Ovary (tissue), 7 donors: ENCODE measurements at regions not wholly inside any gene's neighbourhood (a gene's known extent, or its start where the extent isn't known, plus 50 kb on each side); places are given as distances from the start of the nearest gene placed in this dataset.

Experiments
- DNase-seq, 5 donors: peaks; one replicate each; pipeline ENCODE4 v3.0.0-alpha.2; 2019 to 2020
- H3K27ac ChIP-seq, 2 donors: fragments of 200-600 bp; one replicate each; pipeline versions ENCODE4 v1.5.1 to v1.8.0; 2019 to 2022
- H3K27me3 ChIP-seq: fragments of 200-600 bp; one replicate; pipeline ENCODE4 v1.8.0; 2022
- H3K36me3 ChIP-seq: fragments of 200-600 bp; sonication (generic); one replicate; pipeline ENCODE4 v1.5.1; 2019
- H3K4me1 ChIP-seq: one replicate; pipeline ENCODE4 v1.8.1; 2013; ENCODE audit warnings: mild to moderate bottlenecking, moderate library complexity; ENCODE audit not compliant: insufficient read depth
- H3K4me3 ChIP-seq: fragments of 200-600 bp; sonication (generic); one replicate; pipeline ENCODE4 v1.5.1; 2017
- H3K9me3 ChIP-seq, 2 donors: fragments of 200-600 bp in 1 of 2; sonication (generic) in 1 of 2; one replicate each; pipeline versions ENCODE4 v1.5.1 to v1.8.1; 2013 to 2019; ENCODE audit warnings: mild to moderate bottlenecking in 1 of 2, moderate library complexity in 1 of 2
- EP300 ChIP-seq: sonication (generic); formaldehyde crosslinking; IDR thresholded peaks from one replicate; pipeline ENCODE4 v1.6.1; 2017; ENCODE audit warnings: antibody characterized with exemption
- POLR2A ChIP-seq: fragments of 450-650 bp; IDR thresholded peaks from one replicate; pipeline ENCODE4 v1.6.1; 2017; ENCODE audit warnings: antibody characterized with exemption, mild to moderate bottlenecking, moderate library complexity
- WGBS, 3 donors: extraction: QIAGEN DNeasy Blood & Tissue Kit in 1 of 3; methylation state at CpG; one replicate each; pipeline versions ENCODE4 v1.1.5 to v1.1.7; 2013 to 2017; 5-methylcytosine and 5-hydroxymethylcytosine counted together
- intact Hi-C, 4 donors: fragments of 100-400 bp; cut with DNase I; formaldehyde crosslinking; loops; one replicate each; pipeline versions ENCODE4 v1.11.0 to v1.15.1; 2022 to 2023
- TF ChIP-seq, protein P1 (sequence below), 3 donors: fragments of 450-650 bp in 2 of 3; fragments of 200-600 bp in 1 of 3; IDR thresholded peaks; one replicate each; pipeline versions ENCODE4 v1.5.1 to v1.8.0; 2016 to 2022; ENCODE audit warnings: antibody characterized with exemption in 3 of 3, mild to moderate bottlenecking in 1 of 3
- donor health status: DM: no; HTN: no; CAD: no; lungs with moderate emphysema.
- donor health status: DM: no; HTN: no; CAD: no.
- donor health status: Bipolar disorder and iron deficiency.
- donor health status: DM: no; HTN: no; CAD: no.
- donor health status: DM: yes; HTN: yes; CAD: no.

DNA sequence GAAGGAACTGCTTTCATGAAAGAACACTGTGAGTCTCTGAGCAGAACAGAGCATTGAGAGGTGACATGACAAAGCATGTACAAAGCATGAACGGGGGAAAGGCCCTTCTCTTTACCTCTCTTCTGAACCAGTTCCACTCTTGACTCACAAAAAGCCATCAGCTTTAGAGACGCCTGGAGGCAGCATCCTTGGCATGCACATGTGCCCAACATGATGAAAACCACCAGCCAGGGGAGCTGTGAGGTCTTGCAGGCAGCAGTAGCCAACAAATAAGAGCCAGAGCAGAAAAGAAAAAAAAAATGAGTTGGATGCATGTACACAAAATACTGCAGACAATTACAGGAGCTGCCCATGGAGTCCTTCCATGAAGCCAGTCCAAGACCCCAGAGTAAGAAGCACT, 95.5 kb upstream of the AGAP1 start:
- WGBS, 3 donors: 70 to 84% (median 81%) methylated on average over 2 of the region's 2 CpGs
- H3K27ac ChIP-seq: no peak overlapping the region
- no peaks in the 10 kb centered on the region for H3K4me1 ChIP-seq
- DNase-seq: no peak
- no peak overlapping the region for H3K4me3 ChIP-seq
- H3K9me3 ChIP-seq: no peaks in the 10 kb centered on the region
- no peaks in the 10 kb centered on the region for H3K27me3 ChIP-seq
- no peaks in the 10 kb centered on the region for H3K36me3 ChIP-seq
- intact Hi-C loops: no loop called here
- TF ChIP-seq, protein P1, sequence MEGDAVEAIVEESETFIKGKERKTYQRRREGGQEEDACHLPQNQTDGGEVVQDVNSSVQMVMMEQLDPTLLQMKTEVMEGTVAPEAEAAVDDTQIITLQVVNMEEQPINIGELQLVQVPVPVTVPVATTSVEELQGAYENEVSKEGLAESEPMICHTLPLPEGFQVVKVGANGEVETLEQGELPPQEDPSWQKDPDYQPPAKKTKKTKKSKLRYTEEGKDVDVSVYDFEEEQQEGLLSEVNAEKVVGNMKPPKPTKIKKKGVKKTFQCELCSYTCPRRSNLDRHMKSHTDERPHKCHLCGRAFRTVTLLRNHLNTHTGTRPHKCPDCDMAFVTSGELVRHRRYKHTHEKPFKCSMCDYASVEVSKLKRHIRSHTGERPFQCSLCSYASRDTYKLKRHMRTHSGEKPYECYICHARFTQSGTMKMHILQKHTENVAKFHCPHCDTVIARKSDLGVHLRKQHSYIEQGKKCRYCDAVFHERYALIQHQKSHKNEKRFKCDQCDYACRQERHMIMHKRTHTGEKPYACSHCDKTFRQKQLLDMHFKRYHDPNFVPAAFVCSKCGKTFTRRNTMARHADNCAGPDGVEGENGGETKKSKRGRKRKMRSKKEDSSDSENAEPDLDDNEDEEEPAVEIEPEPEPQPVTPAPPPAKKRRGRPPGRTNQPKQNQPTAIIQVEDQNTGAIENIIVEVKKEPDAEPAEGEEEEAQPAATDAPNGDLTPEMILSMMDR (IDR thresholded peaks at IDR 0.05): no peak
- TF ChIP-seq POLR2A (no peak), EP300 (no peak)

DNA sequence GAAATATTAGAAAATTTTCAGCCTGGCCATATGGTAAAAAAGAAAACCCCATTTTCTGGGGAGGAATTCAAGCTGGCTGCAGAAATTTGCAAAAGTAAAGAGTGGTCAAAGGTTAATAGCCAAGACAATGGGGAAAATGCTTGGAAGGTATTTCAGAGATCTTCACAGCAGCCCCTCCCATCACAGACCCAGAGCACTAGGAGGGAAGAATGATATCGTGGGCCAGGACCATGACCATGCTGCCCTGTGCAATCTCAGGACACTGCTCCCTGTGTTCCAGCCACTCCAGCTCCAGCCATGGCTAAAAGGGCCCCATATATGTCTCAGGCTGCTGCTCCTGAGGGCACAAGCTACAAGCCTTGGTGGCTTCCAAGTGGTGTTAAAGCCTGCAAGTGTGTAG, 93.9 kb upstream of the AGAP1 start:
- 48 to 86% (median 67%) methylated on average over 1 of the region's 1 CpG for WGBS, 3 donors
- TF ChIP-seq, protein P1 (IDR thresholded peaks at IDR 0.05): no peak
- no peak for TF ChIP-seq EP300
- no peak for TF ChIP-seq POLR2A
- Histone ChIP-seq H3K4me3 (no peak overlapping the region), H3K36me3 (no peaks in the 10 kb centered on the region), H3K27ac (no peak overlapping the region), H3K4me1 (no peaks in the 10 kb centered on the region), H3K27me3 (no peaks in the 10 kb centered on the region), H3K9me3 (no peaks in the 10 kb centered on the region)
- DNase-seq: no peak
- intact Hi-C loops: no loop called here

DNA sequence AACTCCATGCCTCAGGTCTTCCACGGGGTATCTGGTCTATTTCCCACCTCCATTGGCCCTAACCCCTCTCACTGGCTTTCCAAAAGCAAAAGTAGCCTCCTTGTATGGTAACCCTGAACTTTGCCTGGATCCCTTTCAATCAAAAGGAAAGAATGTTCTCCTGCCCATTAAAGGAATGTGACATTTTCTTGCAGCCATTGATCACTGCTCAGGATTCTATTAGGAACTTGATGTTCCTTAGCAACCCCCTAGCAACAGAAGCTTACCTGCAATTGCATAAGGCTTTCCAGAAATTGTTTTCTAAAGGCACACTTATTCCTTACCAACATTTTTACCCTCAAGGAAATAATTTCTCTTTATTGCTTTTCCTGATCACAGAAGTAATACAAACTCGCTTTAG, 91.4 kb upstream of the AGAP1 start:
- WGBS, 3 donors: 71 to 81% (median 79%) methylated on average over 2 of the region's 2 CpGs
- Histone ChIP-seq H3K4me1 (peaks cover 4% of the 10 kb centered on the region), H3K27ac (no peak overlapping the region), H3K4me3 (no peak overlapping the region), H3K9me3 (no peaks in the 10 kb centered on the region), H3K27me3 (no peaks in the 10 kb centered on the region), H3K36me3 (no peaks in the 10 kb centered on the region)
- TF ChIP-seq POLR2A: no peak
- TF ChIP-seq, protein P1 (IDR thresholded peaks at IDR 0.05): no peak
- TF ChIP-seq EP300: no peak
- intact Hi-C loops: no loop called here
- DNase-seq: no peak

DNA sequence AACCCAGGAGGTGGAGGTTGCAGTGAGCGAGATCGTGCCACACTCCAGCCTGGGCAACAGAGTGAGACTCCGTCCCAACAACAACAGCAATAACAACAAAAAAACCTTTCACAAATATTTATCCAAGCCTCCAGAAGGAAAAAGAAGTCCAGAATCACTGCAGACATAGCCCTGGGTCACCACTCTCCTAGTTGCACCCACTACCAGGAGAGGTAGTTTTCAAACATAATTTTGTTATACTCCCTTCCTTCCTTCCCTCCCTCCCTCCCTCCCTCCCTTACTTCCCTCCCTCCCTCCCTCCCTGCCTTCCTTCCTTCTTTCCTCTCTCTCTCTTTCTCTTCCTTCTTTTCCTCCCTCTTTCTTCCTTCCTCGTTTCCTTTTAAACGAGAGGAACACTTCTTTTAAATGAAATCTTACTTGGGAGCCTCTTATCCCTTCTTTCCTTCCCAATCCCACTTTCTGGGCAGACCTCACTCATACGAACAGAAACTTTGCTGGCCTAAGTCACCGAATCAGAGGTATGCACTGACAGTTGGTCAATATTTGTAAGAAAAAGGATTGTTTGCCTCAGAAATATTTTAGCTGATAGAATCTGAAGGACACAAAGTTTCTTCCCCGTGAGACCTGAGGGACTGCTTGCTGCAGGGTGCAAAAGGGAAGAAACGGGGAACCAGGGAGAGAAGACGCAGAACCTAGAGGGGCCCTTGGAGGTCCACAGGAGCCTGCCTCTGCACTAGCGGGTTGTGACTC, 88.1 kb upstream of the AGAP1 start:
- H3K4me3 ChIP-seq: no peak overlapping the region
- no peak for TF ChIP-seq EP300
- TF ChIP-seq, protein P1 (IDR thresholded peaks at IDR 0.05): no peak
- TF ChIP-seq POLR2A: no peak
- H3K27me3 ChIP-seq: no peaks in the 10 kb centered on the region
- intact Hi-C loops: no loop called here
- no peak overlapping the region for H3K27ac ChIP-seq
- no peaks in the 10 kb centered on the region for H3K9me3 ChIP-seq
- 56 to 63% (median 61%) methylated on average over 11 of the region's 11 CpGs for WGBS, 3 donors
- no peak for DNase-seq
- no peaks in the 10 kb centered on the region for H3K36me3 ChIP-seq
- peaks cover 4% of the 10 kb centered on the region for H3K4me1 ChIP-seq
